ENCODE measurements at regions not wholly inside any gene's neighbourhood (a gene's known extent, or its start where the extent isn't known, plus 50 kb on each side); places are given as distances from the start of the nearest gene placed in this dataset.

DNA sequence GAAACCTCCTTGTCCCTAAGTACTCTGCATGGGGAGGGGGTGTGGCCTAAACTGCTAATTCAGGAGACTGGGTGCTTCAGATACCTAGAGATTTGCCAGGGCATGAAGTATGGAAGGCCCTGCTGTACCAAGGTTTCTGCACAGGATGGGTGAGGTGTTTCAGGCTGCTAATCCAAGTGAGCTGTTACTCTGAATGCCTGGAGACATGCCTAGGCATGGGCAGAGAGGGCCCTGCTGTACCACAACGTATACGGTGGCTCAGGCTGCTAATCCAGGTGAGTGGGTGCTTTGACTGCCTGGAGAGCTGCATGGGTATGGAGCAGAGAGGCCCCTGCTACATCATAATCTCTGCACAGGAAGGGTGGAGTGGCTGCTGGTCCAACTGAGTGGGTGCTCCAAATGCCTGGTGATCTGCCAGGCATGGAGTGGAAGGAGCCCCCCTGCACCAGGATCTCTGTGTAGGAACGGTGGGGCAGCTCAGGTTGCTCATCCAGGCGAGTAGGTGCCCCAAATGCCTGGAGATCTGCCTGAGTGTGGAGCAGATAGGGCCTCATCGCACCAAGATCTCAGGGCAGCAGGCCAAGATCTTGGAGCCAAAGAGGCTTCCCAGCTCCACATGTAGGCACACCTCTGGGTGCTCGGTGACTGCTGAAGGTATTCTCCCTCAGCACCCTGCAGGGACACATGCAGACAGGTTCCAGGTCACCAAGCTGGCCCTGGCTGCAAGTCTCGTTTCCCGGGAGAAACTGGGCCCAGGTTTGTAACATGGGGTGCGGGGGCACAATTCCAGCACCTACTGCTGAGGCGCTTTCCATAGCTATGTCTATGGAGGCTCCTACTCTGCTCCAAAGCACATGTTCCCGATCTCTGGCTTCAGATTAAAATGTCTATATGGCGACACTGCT lies 252.5 kb upstream of the PLXNA2 start:
- DNase-seq (ENCODE audit: insufficient read length, low spot score) (no peak), FAIRE-seq (no peak)
- TF ChIP-seq POLR2AphosphoS5 (IDR thresholded peaks at IDR 0.05; ENCODE audit: low read depth, low read length) (no peak), TAF1 (IDR thresholded peaks at IDR 0.05; ENCODE audit: low read depth, low read length) (no peak), POLR2A (IDR thresholded peaks at IDR 0.05; ENCODE audit: low read depth, low read length) (no peak), SPI1 (IDR thresholded peaks at IDR 0.05; ENCODE audit: low read depth, low read length) (no peak), POU2F2 (IDR thresholded peaks at IDR 0.05; ENCODE audit: low read depth, low read length) (no peak), PAX5 (IDR thresholded peaks at IDR 0.05; ENCODE audit: insufficient read depth, low read length, severe bottlenecking) (no peak)

DNA sequence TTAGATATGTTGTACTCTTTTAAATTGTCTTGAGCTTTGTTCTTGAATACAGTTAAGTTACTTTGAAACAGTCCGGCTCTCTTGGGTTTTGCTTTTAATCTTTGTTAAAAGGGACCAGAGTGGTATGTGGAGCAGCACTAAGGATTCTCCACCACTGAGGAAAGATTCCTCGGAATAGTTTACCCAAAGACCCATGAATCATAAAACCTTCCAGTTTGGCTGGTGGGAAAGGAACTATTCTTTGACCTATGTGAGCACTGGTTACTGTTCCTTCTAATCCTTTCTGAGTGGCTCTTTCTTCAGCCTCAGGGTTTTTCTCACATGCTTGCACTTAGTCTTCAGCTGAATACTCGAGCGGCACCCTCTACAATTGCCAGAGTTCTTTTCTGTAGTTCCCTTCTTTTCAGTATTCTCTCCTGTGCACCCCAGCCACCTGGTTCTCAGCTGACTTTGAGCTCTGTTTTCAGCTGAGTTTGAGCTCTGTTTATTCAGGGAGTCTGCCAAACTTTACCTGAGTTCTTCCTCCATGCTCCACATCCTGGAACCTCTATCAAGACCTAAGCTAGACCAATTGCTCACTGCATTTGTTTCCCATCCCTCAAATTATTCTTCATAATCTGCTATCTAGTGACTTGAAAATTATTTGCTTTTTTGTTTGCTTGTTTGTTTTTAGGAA lies 253.8 kb upstream of the PLXNA2 start:
- TF ChIP-seq TAF1 (IDR thresholded peaks at IDR 0.05; ENCODE audit: low read depth, low read length) (no peak), SPI1 (IDR thresholded peaks at IDR 0.05; ENCODE audit: low read depth, low read length) (no peak), PAX5 (IDR thresholded peaks at IDR 0.05; ENCODE audit: insufficient read depth, low read length, severe bottlenecking) (no peak), POLR2A (IDR thresholded peaks at IDR 0.05; ENCODE audit: low read depth, low read length) (no peak), POLR2AphosphoS5 (IDR thresholded peaks at IDR 0.05; ENCODE audit: low read depth, low read length) (no peak), POU2F2 (IDR thresholded peaks at IDR 0.05; ENCODE audit: low read depth, low read length) (no peak)
- FAIRE-seq (no peak), DNase-seq (ENCODE audit: insufficient read length, low spot score) (no peak)

DNA sequence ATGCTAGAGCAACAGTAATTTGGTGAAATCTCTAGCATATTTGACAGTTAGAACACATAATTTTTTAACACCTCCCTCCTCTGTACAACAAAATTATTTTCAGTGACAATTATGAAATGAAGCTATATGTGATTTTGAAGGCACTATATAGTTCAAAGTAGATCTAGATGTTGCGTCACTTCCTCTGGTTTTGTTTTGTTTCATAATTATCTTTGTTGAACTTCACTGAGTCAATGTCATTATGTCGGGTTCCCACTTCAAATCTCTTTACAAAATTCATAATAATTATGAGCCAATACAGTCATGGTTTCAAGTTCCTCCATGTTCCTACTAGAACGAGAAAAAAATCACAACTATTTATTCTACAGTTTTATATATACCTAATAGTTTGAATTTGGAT lies 254.8 kb upstream of the PLXNA2 start:
- FAIRE-seq (no peak), DNase-seq (ENCODE audit: insufficient read length, low spot score) (no peak)
- TF ChIP-seq POLR2AphosphoS5 (IDR thresholded peaks at IDR 0.05; ENCODE audit: low read depth, low read length) (no peak), SPI1 (IDR thresholded peaks at IDR 0.05; ENCODE audit: low read depth, low read length) (no peak), POU2F2 (IDR thresholded peaks at IDR 0.05; ENCODE audit: low read depth, low read length) (no peak), PAX5 (IDR thresholded peaks at IDR 0.05; ENCODE audit: insufficient read depth, low read length, severe bottlenecking) (no peak), POLR2A (IDR thresholded peaks at IDR 0.05; ENCODE audit: low read depth, low read length) (no peak), TAF1 (IDR thresholded peaks at IDR 0.05; ENCODE audit: low read depth, low read length) (no peak)

DNA sequence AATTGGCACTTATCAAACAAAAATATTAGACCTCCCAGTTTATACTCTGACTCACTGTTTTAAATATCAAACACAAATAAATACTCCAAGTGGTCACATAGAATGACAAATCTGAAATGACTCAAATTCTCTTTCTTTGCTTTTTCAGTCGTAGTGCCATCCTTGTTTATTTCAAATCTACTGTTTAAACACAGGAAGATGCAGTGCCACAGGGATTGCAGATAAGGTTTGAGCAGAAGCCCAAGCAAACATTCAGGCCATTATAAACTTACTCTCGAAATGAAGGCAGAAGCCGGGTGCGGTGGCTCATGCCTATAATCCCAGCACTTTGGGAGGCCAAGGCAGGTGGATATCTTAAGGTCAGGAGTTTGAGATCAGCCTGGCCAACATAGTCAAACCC lies 255.4 kb upstream of the PLXNA2 start:
- FAIRE-seq: no peak

DNA sequence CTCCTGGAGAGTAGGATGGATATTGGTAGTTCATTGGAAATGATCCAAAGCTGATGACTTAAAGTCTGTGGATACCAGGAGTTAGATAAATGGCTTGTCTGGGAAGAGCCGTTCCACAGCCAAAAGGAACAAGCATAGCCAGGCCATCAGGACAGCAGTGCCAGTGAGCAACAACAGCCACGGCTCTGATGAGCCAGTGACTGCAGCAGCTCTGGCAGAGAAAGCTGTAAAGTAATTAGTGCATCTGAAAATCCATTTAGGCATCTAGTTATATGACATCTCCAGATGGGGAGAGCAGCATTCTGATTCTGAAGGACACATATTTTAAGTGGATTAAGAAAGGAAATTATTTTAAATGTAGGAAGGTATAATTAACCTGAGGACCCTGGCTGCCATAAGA lies 256.2 kb upstream of the PLXNA2 start:
- FAIRE-seq (no peak), DNase-seq (ENCODE audit: insufficient read length, low spot score) (no peak)

More for the DNA sequence above, 255.4 kb upstream of the PLXNA2 start:
- TF ChIP-seq POLR2AphosphoS5 (IDR thresholded peaks at IDR 0.05; ENCODE audit: low read depth, low read length): no peak
- no peak for TF ChIP-seq PAX5 (IDR thresholded peaks at IDR 0.05; ENCODE audit: insufficient read depth, low read length, severe bottlenecking)
- TF ChIP-seq SPI1 (IDR thresholded peaks at IDR 0.05; ENCODE audit: low read depth, low read length): no peak
- no peak for TF ChIP-seq TAF1 (IDR thresholded peaks at IDR 0.05; ENCODE audit: low read depth, low read length)
- TF ChIP-seq POU2F2 (IDR thresholded peaks at IDR 0.05; ENCODE audit: low read depth, low read length): no peak
- no peak for TF ChIP-seq POLR2A (IDR thresholded peaks at IDR 0.05; ENCODE audit: low read depth, low read length)
- no peak for DNase-seq (ENCODE audit: insufficient read length, low spot score)

DNA sequence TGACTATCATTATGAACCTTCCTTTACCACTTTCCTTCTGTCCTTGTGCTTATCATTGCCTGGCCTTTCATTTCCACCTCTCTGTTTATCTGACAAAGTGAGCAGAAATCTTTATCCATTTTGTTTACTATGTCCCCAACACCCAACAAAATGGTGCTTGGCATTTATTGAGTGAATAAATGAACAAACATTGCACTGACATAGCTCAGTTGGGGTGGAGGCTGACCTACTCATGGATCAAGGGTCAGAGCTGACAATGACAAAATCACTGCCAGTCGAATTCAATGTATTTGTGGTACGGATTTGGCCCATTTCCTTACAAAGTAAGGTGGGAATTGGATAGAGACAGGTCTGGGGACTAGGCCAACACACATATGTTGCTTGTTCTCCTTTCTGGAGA lies 257.4 kb upstream of the PLXNA2 start:
- no peak for TF ChIP-seq PAX5 (IDR thresholded peaks at IDR 0.05; ENCODE audit: insufficient read depth, low read length, severe bottlenecking)
- no peak for TF ChIP-seq POU2F2 (IDR thresholded peaks at IDR 0.05; ENCODE audit: low read depth, low read length)
- TF ChIP-seq SPI1 (IDR thresholded peaks at IDR 0.05; ENCODE audit: low read depth, low read length): no peak
- no peak for TF ChIP-seq POLR2AphosphoS5 (IDR thresholded peaks at IDR 0.05; ENCODE audit: low read depth, low read length)
- no peak for TF ChIP-seq TAF1 (IDR thresholded peaks at IDR 0.05; ENCODE audit: low read depth, low read length)
- TF ChIP-seq POLR2A (IDR thresholded peaks at IDR 0.05; ENCODE audit: low read depth, low read length): no peak
- FAIRE-seq (no peak), DNase-seq (ENCODE audit: insufficient read length, low spot score) (no peak)

More for the DNA sequence above, 256.2 kb upstream of the PLXNA2 start:
- TF ChIP-seq POLR2AphosphoS5 (IDR thresholded peaks at IDR 0.05; ENCODE audit: low read depth, low read length): no peak

DNA sequence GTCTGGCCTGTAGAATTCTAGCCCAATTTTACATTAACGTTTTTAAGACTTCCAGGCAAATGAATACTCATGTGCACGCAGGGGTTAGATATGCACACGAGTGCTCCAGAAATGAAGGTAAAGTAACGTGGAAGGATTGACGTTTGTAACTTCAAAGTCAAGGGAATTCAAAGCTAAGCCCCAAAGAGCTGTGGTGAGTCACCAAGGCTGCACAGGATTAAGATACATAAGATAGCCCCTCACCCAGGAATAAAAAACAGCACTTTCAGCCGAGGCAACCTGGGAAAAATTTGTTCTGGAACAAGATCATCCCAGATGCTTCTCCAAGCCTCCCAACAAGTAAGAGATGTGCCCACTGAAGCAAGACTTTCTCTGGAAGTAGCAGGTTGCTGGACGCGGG lies 259.6 kb upstream of the PLXNA2 start:
- FAIRE-seq: no peak
- TF ChIP-seq POU2F2 (IDR thresholded peaks at IDR 0.05; ENCODE audit: low read depth, low read length) (no peak), POLR2AphosphoS5 (IDR thresholded peaks at IDR 0.05; ENCODE audit: low read depth, low read length) (no peak), PAX5 (IDR thresholded peaks at IDR 0.05; ENCODE audit: insufficient read depth, low read length, severe bottlenecking) (no peak), POLR2A (IDR thresholded peaks at IDR 0.05; ENCODE audit: low read depth, low read length) (no peak), SPI1 (IDR thresholded peaks at IDR 0.05; ENCODE audit: low read depth, low read length) (no peak), TAF1 (IDR thresholded peaks at IDR 0.05; ENCODE audit: low read depth, low read length) (no peak)

DNA sequence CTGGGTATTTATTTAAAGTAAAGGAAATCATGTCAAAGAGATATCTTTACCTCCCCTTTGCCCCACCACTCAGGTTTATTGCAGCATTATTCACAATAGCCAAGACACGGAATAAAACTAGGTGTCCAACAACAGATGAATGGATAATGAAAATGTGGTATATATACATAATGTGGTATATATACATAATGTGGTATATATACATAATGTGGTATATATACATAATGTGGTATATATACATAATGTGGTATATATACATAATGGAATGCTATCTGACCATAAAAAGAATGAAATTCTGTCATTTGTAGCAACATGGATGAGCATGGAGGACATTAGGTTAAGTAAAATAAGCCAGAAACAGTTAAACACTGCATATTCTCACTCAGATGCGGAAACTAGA lies 262.6 kb upstream of the PLXNA2 start:
- FAIRE-seq: no peak

More for the DNA sequence above, 259.6 kb upstream of the PLXNA2 start:
- no peak for DNase-seq (ENCODE audit: insufficient read length, low spot score)

DNA sequence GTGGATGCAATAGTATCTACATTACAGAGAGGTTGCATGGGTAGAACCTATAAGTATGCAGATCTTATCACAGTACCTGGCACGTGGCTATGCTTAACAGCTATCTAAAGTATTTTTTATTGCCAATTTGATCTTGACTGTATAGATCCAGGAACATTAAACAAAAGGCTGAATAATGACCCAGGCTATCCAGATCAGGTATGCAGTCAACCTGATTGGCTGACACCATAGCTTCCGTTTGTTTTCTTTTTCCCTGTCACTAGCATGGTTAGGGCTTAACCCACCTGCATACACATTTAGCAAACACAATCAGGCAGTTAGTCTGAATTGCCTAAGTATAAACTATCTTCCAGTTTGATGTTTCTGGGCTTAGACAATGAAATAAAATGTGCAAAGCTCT lies 264.9 kb upstream of the PLXNA2 start:
- no peak for FAIRE-seq
- no peak for TF ChIP-seq POU2F2 (IDR thresholded peaks at IDR 0.05; ENCODE audit: low read depth, low read length)
- DNase-seq (ENCODE audit: insufficient read length, low spot score): no peak

More for the DNA sequence above, 262.6 kb upstream of the PLXNA2 start:
- no peak for TF ChIP-seq TAF1 (IDR thresholded peaks at IDR 0.05; ENCODE audit: low read depth, low read length)
- no peak for TF ChIP-seq POLR2AphosphoS5 (IDR thresholded peaks at IDR 0.05; ENCODE audit: low read depth, low read length)
- TF ChIP-seq PAX5 (IDR thresholded peaks at IDR 0.05; ENCODE audit: insufficient read depth, low read length, severe bottlenecking): no peak
- no peak for TF ChIP-seq SPI1 (IDR thresholded peaks at IDR 0.05; ENCODE audit: low read depth, low read length)
- TF ChIP-seq POU2F2 (IDR thresholded peaks at IDR 0.05; ENCODE audit: low read depth, low read length): no peak
- no peak for TF ChIP-seq POLR2A (IDR thresholded peaks at IDR 0.05; ENCODE audit: low read depth, low read length)
- DNase-seq (ENCODE audit: insufficient read length, low spot score): no peak

All from GM12891 (cell line).